Fibroblast of gingiva (primary cell): ENCODE measurements at regions not wholly inside any gene's neighbourhood (a gene's known extent, or its start where the extent isn't known, plus 50 kb on each side); places are given as distances from the start of the nearest gene placed in this dataset.
A peak's percentile ranks its signal among the peaks of the same experiment; 100 is the strongest.
"Not testable (repeated sequence)": the region's sequence is repeated elsewhere in the genome, so short reads cannot be mapped to it uniquely, and the experiment has no call there.

Experiments used
- DNase-seq: peaks from one replicate; pipeline ENCODE4 v3.0.0-alpha.2; 2011; ENCODE audit warnings: low read depth

- not testable (repeated sequence) for DNase-seq
These were observed 1526.2 kb downstream of the SI start for GRCh38 chr3:163551915-163552658.

GRCh38 chr3:163548015-163548414 is 1530.3 kb downstream of the SI start:
- DNase-seq = no peak

GRCh38 chr3:163547014-163547685 is 1531.1 kb downstream of the SI start:
- no peak for DNase-seq

- no peak for DNase-seq
These were observed 1534.6 kb downstream of the SI start for GRCh38 chr3:163543662-163544061.

GRCh38 chr3:163541629-163542028 is 1536.7 kb downstream of the SI start:
- DNase-seq = no peak

- DNase-seq = no peak
These were observed 1539.9 kb downstream of the SI start for GRCh38 chr3:163538387-163538786.

- DNase-seq = no peak
These were observed 1544.9 kb downstream of the SI start for GRCh38 chr3:163533381-163533780.

- no peak for DNase-seq
These were observed 1554.9 kb downstream of the SI start for GRCh38 chr3:163523375-163523774.

- no peak for DNase-seq
These were observed 1557.0 kb downstream of the SI start for GRCh38 chr3:163521261-163521660.

- DNase-seq = no peak
These were observed 1560.2 kb downstream of the SI start for GRCh38 chr3:163518065-163518464.

GRCh38 chr3:163513149-163513657 is 1565.1 kb downstream of the SI start:
- DNase-seq = no peak

GRCh38 chr3:163508206-163508605 is 1570.1 kb downstream of the SI start:
- no peak for DNase-seq

- no peak for DNase-seq
These were observed 1573.3 kb downstream of the SI start for GRCh38 chr3:163504974-163505373.

GRCh38 chr3:163499736-163500219 is 1578.5 kb downstream of the SI start:
- DNase-seq = not testable (repeated sequence)

- not testable (repeated sequence) for DNase-seq
These were observed 1579.2 kb downstream of the SI start for GRCh38 chr3:163498842-163499735.

- DNase-seq = no peak
These were observed 1586.6 kb downstream of the SI start for GRCh38 chr3:163491714-163492113.

GRCh38 chr3:163490119-163490518 is 1588.2 kb downstream of the SI start:
- peak; percentile 33 for DNase-seq

- no peak for DNase-seq
These were observed 1595.6 kb downstream of the SI start for GRCh38 chr3:163482695-163483094.

GRCh38 chr3:163481738-163482137 is 1596.6 kb downstream of the SI start:
- DNase-seq = no peak

GRCh38 chr3:163476179-163476578 is 1602.1 kb downstream of the SI start:
- no peak for DNase-seq

GRCh38 chr3:163474766-163475165 is 1603.5 kb downstream of the SI start:
- DNase-seq = no peak
